HTR-8/SVneo (cell line): ENCODE measurements at regions not wholly inside any gene's neighbourhood (a gene's known extent, or its start where the extent isn't known, plus 50 kb on each side); places are given as distances from the start of the nearest gene placed in this dataset.

Source experiments
- DNase-seq: peaks from one replicate; pipeline ENCODE4 v3.0.0; 2011; ENCODE audit warnings: low spot score, mixed read lengths; ENCODE audit not compliant: insufficient read length
- FAIRE-seq: peaks from 2 replicates; lab custom pipeline; 2011; peaks lifted over from hg19 to GRCh38; lab: Jason Lieb, UNC

DNA sequence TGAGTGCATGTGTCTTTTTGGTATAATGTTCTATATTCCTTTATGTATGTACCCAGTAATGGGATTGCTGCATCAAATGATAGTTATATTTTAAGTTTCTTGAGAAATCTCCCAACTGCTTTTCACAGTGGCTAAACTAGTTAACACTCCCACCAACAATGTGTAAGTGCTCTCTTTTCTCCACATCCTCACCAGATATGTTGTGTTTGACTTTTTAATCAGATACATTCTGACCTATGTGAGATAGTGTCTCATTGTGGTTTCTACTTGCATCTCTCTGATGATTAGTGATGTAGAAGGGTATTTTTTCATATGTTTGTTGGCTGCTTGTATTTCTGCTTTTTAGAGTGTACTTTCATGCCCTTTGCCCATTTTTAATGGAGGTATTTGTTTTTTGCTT lies 62.8 kb upstream of the ALG10B start:
- FAIRE-seq: no peak
- DNase-seq: no peak

DNA sequence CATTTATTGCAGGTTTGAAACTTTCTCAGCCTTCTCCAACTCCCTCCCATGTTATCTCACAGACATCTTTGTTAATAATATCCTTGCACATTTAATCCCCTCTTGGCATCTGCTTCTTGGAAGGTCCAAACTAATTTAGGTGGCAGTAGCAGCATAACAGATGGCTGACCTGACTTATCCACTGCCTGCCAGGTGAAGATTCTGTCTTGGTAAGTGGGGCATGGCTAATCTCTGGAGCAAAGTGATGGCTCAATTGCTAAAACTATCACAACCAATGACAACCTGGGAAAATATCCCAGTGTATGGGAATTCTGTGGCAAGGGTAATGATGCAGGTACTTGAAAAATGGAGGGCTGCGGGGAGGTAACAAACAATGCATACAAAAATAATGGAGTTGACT lies 58.2 kb upstream of the ALG10B start:
- DNase-seq (no peak), FAIRE-seq (no peak)
